NCI-H2227 (cell line): ENCODE measurements at regions not wholly inside any gene's neighbourhood (a gene's known extent, or its start where the extent isn't known, plus 50 kb on each side); places are given as distances from the start of the nearest gene placed in this dataset.
"Not testable (repeated sequence)": the region's sequence is repeated elsewhere in the genome, so short reads cannot be mapped to it uniquely, and the experiment has no call there.

Experiments used
- DNase-seq: peaks from one replicate; lab custom pipeline; 2025; ENCODE audit not compliant: unreplicated experiment; lab: John Stamatoyannopoulos, UW

DNA sequence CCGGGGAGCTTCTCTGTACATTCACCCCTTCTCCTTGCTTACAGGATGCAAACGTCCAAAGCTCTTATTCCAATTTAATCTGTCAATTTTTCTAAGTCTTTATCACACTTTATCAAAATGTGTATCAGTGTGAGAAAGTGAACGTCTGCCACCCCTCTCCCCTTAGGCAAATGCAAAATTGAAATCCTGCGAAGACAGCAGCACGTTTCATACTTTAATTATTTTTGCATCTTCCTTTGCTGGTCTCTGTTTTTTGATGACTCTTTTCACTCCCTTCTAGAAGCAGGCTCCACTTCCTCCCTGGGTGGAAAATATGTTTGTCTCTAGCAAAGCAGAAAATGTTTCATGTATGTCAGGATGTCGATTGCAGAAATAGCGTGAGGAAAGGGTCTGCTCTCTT lies 576.5 kb upstream of the BRINP1 start:
- no peak for DNase-seq

DNA sequence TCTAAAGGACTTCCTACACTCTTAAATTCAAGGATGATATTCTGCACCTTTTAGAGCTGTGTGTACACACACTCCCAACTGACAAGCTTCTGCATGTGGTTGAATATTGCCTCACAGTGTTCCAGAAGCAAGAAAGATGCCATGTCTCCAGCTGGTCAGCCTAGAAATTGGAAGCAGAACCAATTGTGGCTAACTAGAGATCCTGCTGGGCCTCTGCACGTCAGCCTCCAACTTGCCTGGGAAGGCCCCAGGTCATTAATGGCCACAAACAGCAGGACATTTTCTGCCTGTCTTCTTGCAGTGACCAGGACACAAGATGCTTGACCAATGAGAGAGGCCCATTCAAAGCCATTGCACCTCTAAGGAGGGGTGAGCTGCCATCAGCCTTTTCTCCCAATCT lies 571.9 kb upstream of the BRINP1 start:
- no peak for DNase-seq

DNA sequence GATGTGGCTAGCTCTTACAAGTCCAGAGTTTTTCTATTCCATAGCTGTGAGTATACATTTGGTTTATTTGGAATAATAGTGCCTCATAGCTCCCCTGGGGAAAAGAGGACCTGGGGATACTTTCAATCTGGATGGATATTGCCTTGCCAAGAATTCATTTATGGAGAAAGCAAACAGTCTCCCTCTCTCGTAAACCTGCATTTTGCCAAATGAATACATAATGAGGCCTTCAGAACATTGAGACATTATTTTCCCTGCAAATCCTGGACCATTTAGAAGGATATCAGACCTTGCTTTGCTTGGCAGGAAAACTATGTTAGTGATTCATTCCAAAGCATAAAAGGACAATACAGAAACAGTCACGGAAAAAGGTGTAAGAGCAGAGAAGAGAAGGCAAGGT lies 569.6 kb upstream of the BRINP1 start:
- DNase-seq: no peak

DNA sequence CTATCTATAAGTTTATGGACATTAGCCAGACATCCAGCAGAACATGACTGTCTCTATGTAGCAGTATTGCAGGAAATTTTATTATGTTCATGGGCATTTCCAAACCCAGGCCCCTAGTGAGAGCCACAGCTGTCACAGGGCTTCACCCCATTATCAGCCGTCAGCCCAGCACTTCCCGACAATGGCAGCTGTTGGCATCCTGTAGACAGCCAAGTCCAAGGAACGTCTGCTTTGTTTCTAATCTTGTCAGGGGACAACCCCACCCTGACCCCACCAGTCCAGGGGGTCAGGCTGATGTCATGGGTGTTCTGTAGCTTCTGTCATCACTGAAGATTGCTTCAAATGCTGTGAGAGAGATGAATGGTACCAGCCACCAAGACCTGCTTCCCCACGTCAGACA lies 565.3 kb upstream of the BRINP1 start:
- DNase-seq: no peak

DNA sequence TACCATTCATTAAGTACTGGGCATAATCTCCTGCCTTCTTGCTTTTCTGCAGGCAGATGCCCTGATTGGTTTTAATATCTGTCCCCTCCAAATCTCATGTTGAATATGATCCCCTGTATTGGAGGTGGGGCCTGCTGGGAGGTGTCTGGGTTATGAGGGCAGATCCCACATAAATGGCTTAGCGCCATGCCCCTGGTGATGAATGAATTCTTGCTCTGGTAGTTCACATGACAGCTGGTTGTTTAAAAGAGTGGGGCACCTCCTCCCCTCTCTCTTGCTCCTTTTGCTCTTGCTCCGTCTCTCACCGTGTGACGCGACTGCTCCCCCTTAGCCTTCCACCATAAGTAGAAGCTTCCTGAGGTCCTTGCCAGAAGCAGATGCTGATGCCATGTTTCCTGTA lies 564.0 kb upstream of the BRINP1 start:
- no peak for DNase-seq

DNA sequence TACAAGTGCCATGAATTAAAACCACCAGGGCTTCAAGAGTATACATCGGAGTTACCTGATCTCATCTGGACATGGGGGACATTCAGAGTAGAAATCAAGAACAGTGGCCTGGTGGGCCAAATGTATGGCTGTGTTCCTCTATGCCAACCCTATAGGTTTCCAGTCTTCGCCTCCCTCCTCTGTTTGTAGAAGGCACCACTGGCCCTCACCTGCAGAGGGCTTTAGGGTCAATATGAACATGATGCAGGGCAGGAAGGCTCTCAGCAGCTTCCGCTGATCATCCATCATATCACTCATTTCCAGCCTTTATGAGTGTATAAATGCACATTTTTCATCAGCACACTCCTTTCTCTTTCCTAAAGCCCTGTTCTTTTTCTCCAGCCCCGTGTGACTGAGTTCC lies 555.5 kb upstream of the BRINP1 start:
- no peak for DNase-seq

DNA sequence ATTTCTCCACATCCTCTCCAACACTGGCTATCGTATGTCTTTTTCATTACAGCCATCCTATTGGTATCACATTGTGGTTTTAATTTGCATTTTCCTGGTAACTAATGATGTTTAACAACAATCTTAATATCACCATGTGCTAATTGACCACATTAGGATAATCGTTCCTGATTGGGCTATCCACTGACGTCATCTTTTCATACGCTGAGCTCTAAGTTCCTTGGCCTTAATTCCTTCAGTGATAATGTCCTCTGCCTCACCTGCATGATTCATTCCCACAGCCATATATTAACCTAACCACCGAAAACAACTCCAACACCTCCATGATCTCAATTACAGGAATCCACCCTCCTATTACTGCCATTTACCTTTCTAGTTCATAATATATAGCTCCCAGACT lies 547.9 kb upstream of the BRINP1 start:
- DNase-seq: no peak

DNA sequence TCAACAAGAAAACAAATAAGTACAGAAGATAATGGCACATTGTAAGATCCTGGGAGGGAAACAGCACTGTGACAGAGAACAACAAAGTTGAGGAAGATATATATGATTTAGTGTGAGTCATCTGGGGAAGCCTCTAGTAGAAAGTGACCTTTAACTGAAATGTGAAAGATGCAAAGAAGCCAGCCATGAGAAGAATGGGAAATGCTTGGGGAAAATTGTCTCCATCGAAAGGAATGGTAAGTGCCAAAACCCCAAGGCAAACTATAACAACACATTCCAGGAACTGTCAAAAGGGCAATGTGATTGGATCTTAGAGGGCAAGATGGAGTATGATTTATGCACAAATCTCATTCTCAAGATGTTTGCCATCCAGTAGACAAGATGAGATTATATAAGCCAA lies 537.8 kb upstream of the BRINP1 start:
- no peak for DNase-seq

DNA sequence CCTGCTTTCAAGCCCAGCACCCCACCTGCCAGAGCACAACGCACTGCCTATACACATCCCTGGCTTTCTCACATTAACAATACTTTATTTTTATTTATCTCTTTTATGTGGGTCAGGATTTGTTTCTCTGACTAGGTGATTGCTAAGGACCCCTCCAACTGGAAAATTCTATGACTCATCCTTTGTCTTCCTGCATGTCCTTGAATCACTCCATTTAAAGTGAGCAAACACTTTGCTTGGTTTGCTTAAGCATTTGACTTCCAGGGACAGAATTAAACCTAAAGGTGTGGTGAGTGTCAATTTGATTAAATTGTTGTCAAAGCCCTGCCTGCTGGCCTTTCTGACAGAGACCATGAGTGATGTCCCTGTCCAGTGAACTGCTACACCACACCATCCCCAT lies 536.5 kb upstream of the BRINP1 start:
- DNase-seq: no peak

DNA sequence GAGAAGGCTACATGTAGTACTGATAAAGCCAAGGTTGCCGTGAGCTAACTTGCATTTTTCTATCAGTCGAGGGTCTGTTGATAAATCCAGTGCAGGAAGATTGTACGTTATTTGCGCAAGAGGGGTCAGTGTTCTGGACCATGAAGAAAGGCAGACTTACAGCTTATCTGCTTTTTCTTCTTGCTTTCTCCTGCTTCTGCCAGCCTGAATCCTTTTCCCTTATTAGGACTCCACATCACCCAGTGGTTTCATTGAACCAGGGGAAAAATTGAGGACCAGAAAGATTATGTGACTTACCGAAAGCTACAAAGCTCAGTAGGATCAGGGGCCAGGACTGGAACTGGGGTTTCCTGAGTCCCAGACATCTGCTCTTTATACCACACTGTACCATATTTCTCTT lies 534.6 kb upstream of the BRINP1 start:
- no peak for DNase-seq

DNA sequence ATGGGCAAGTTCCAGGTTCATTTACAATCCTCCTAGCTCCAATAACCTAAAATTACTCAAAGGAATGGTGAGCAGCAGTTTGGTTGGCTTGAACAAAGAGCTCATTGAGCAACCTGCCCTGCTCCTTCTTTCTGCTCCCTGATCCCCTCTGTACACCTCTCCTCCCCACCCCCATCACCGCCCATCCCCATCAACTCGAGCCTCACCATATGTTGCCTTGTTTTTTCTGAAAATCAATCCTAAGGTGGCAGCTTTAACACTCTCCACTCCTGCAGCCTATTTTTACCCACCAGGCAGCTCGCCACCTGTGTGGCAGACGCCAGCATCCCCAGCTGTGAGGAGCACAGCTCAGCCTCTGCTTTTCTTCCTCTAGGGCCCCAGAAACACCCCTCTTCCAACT lies 533.4 kb upstream of the BRINP1 start:
- DNase-seq: no peak

DNA sequence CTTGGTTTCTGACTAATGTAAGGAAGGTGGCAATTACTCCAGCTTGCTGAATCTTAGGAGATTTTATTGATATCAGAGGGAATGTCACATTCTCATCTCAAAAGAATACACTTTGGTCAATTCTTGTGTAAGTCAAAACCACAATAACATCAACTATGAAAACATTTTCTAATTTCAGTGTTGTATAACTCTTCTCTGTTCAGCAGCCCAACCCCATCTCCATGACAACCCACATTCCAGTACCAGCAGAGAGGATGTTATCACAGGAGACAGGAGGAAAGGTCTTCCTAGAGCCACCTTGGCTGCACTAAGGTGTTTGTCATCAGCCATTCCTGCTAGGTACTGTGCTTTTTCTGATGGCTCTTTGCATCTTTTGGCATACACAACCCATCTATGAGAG lies 529.1 kb upstream of the BRINP1 start:
- DNase-seq: no peak

DNA sequence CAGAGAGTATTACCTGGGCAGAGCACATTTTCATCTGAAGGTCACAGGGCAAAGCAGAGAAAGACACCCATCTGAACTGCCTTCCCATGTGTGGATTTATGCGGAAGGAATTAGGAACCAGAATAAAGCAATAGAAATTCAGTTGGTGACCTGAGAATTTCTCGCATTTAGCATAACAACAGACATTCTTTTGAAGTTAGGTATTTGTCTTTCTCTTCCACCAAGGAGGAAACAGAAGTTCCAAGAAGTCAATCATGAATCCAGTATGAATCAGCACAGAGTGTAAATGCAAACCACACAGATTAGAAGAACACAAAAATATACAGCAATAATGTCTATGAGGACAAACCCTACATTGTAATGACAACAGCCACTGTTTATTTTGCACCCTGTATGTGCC lies 515.2 kb upstream of the BRINP1 start:
- DNase-seq: no peak

DNA sequence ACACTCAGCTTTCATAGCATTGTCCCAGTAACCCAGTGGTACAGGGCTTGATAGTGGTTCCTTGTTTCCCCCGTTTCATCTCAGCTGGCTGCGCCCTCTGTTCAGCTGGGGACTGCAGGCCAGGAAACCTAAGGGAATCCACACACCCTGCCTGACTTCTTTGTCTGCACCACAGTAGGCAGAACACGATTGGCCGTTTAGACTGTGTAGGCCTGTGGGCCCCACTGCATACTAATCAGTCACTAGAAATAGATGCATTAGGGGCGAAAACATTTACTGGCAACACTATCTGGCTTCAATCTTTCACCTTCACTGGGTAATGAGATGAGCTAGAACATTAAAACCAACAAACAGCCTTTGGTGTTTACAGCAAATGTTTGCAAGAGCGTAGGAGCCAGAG lies 512.7 kb upstream of the BRINP1 start:
- no peak for DNase-seq

DNA sequence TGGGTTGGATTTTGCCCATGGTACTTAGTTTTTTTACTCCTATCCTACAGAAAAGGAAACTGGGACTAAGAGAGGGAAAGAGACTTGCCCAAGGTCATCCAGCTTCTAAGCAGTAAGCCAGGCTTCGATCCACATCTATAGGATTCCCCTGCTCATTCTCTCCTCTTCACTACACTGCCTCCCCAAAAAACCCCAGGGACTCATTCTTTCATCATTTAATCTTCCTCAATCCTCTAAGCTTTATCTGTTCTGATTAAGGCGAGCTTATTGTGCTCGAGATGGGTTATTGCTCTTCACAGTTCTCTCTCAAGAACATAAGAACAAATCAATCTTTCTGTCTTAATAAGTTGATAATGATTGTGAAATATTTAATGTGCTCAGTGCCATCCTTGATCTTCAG lies 511.1 kb upstream of the BRINP1 start:
- no peak for DNase-seq

DNA sequence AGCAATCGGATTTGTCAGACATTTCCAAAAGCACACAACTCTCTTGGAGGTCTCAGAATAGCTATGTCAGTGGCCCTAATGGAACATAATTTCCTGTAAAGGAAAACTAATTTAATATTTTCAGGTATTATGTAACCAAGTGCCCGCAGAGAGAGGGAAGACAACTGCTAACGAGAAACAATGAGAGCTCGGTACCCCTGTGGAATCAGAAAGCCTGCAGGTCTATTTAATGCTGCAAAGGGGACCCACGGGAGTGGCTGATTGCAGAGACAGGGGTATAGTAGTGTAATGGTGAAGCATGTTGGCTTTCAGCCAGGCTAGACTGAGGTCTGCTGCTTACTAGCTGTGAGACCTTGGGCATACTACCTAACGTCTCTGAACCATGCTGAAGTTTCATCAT lies 508.1 kb upstream of the BRINP1 start:
- no peak for DNase-seq

DNA sequence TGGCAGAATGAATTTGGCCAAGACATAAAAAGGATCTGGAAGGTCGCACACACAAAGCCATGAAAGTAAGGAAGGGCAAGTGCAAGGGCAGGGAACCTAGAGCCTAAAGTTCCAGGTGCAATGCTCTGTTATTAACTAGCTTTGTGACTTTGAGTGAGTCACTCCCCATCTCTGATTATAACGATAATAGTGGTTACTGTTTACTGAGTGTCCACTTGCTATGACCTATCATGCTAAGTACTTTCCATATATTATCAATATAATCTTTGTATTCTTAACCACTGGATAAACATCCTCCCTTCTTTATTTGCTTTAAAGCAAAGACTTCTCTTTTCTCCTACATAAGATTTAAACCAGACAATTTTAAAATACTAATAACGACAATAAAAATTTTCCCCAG lies 504.6 kb upstream of the BRINP1 start:
- DNase-seq: no peak

DNA sequence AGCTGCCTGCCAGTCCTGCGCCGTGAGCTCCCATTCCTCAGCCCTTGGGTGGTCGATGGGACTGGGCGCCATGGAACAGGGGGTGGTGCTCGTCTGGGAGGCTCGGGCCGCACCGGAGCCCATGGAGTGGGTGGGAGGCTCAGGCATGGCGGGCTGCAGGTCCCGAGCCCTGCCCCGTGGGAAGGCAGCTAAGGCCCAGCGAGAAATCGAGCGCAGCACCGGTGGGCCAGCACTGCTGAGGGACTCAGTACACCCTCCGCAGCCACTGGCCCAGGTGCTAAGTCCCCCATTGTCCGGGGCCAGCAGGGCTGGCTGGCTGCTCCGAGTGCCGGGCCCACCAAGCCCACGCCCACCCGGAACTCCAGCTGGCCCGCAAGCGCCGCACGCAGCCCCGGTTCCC lies 501.0 kb upstream of the BRINP1 start:
- DNase-seq: not testable (repeated sequence)

DNA sequence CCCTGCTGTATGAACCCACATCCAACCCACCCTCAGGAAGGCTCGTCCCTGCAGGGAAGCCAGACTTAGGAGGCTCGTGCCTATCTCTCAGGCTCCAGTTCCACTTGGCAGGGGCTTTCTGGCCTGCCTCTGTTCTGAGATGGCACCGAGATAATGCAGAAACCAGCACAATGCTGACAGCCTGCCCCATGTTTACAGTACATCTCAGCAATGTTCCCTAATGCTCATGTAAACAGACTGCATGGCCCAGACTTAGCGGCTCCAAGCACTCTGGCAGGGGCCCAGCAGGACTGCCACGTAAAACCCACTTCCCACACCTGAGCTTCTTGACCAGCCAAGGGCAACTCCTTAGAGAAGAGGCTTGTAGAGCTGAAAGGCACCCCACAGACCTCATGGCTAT lies 499.5 kb upstream of the BRINP1 start:
- peak; percentile 36 for DNase-seq

DNA sequence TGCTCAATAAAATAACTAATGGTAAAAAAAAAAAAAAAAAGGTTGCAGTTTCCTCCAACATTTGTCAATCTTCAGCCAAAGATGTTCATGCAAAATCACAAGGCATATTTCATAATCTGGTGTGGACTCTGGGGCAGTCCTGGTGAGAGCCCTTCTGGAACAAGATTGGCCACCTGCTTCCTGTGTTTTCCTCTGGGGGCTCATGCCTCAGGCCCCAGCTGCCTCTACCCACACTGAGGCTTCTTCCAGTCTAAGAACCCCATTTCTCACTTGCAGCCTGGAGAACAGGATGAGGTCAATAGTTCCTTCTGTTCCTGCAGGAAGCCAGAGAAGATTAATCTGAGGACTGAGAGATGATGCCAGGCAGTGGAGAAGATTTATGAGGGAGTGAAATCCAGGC lies 492.6 kb upstream of the BRINP1 start:
- DNase-seq: no peak

DNA sequence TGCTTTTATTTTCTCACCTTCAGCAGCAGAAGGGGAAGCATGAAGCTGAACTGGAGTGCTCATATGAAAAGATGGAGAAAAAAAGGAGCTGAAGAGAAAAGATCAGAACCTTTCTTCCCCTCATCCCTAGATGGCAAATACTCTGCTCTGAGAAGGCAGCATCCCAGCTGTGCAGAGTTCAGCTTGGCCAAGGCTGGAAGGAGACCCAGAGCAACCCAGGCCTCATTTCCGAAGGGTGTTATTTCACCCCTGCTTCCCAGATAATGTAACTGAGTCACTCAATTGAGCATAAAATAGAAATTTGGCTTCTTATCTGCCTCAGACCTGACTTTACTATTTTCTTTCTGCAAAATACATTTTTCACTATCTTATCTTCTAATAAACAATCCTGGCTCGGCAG lies 489.9 kb upstream of the BRINP1 start:
- DNase-seq: no peak

DNA sequence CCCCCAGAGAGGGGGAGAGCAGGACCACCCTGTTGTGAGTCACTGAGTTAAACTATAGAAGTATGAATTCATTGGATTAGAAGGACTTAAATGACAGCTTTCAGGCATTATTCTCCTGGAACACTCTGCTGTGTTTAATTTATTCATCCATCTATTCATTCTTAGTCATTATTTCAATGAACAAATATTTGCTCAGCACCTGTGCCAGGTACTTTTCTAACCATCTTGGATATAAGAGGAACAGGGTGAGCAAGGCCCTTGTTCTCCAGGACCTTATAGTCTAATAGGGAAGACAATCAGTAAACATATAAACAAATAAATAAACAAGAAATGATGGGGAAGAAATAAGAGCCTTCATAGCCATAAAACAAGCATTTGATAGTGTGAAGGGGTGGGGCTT lies 483.9 kb upstream of the BRINP1 start:
- no peak for DNase-seq

DNA sequence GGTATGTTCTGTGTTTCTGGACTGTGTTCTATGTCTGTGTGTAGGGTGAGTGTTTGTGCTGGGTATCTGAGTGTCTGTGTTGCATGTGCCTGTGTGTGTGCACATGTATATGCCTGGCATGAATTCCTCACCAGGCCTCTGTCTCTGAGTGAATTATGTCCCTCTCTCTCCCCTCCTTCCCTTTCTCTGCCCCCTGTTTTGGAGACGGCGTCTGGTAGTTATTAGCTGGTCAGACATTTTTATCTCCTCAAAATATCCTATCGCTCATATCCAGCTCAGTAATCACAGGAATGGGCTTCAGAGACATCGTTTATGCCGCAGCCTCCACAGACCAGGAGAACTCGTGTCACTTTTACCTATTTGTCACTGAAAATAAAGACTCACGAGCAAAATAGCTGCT lies 483.2 kb upstream of the BRINP1 start:
- DNase-seq: no peak

DNA sequence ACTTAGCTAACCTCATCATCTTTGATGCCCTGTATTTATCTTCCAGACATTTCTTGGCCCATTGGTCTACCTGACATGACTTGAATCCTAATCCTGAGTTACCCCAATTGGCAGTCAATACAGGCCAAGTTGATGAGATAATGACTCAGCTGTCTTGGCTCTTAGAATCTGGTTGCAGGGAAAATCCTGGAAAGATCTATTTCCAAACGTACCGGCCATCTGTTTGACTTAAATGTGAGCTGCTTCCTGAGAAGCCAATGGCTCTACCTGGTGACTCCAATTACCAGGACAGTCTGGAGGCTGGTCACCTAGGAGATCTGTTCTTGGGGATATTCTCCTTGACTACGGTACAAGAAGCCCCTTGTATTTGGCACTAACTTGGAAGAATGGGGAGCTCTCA lies 475.2 kb upstream of the BRINP1 start:
- DNase-seq: no peak
